GM19023 (cell line): ENCODE measurements at regions not wholly inside any gene's neighbourhood (a gene's known extent, or its start where the extent isn't known, plus 50 kb on each side); places are given as distances from the start of the nearest gene placed in this dataset.
A peak's percentile ranks its signal among the peaks of the same experiment; 100 is the strongest.
"Not testable (repeated sequence)": the region's sequence is repeated elsewhere in the genome, so short reads cannot be mapped to it uniquely, and the experiment has no call there.

Experiments used
- ATAC-seq: cut with Tn5 transposase; IDR thresholded peaks from one replicate; pipeline ENCODE4 v1.9.1; 2021; ENCODE audit warnings: mild to moderate bottlenecking, moderate library complexity; ENCODE audit not compliant: unreplicated experiment

GRCh38 chr7:142477801-142478200 is 219.9 kb upstream of the PRSS58 start:
- ATAC-seq, result not testable (repeated sequence)

GRCh38 chr7:142477079-142477651 is 219.3 kb upstream of the PRSS58 start:
- ATAC-seq, result no peak

- no peak for ATAC-seq
These were observed 218.2 kb upstream of the PRSS58 start for GRCh38 chr7:142476077-142476476.

GRCh38 chr7:142471820-142472219 is 214.0 kb upstream of the PRSS58 start:
- ATAC-seq, result no peak

- ATAC-seq, result no peak
These were observed 212.6 kb upstream of the PRSS58 start for GRCh38 chr7:142470544-142470830.

- no peak for ATAC-seq
These were observed 212.1 kb upstream of the PRSS58 start for GRCh38 chr7:142469696-142470543.

GRCh38 chr7:142468871-142469665 is 211.2 kb upstream of the PRSS58 start:
- no peak for ATAC-seq

GRCh38 chr7:142467056-142467655 is 209.3 kb upstream of the PRSS58 start:
- not testable (repeated sequence) for ATAC-seq

GRCh38 chr7:142463401-142463850 is 205.6 kb upstream of the PRSS58 start:
- no peak for ATAC-seq

GRCh38 chr7:142461437-142461836 is 203.6 kb upstream of the PRSS58 start:
- ATAC-seq, result no peak

GRCh38 chr7:142460402-142461117 is 202.7 kb upstream of the PRSS58 start:
- ATAC-seq, result no peak

GRCh38 chr7:142459551-142459963 is 201.7 kb upstream of the PRSS58 start:
- ATAC-seq, result peak; percentile 85

GRCh38 chr7:142457146-142457703 is 199.4 kb upstream of the PRSS58 start:
- no peak for ATAC-seq

GRCh38 chr7:142455392-142455791 is 197.5 kb upstream of the PRSS58 start:
- ATAC-seq, result no peak

GRCh38 chr7:142454862-142455261 is 197.0 kb upstream of the PRSS58 start:
- no peak for ATAC-seq

GRCh38 chr7:142452791-142453190 is 194.9 kb upstream of the PRSS58 start:
- no peak for ATAC-seq

- ATAC-seq, result no peak
These were observed 194.0 kb upstream of the PRSS58 start for GRCh38 chr7:142451817-142452216.

GRCh38 chr7:142451296-142451695 is 193.4 kb upstream of the PRSS58 start:
- ATAC-seq, result no peak

- ATAC-seq, result no peak
These were observed 192.8 kb upstream of the PRSS58 start for GRCh38 chr7:142450695-142451094.

- no peak for ATAC-seq
These were observed 192.3 kb upstream of the PRSS58 start for GRCh38 chr7:142450206-142450605.
